GM18498 (cell line): ENCODE measurements at regions not wholly inside any gene's neighbourhood (a gene's known extent, or its start where the extent isn't known, plus 50 kb on each side); places are given as distances from the start of the nearest gene placed in this dataset.

Experiments used
- ATAC-seq: cut with Tn5 transposase; IDR thresholded peaks from one replicate; pipeline ENCODE4 v1.9.1; 2021; ENCODE audit warnings: mild to moderate bottlenecking, moderate library complexity; ENCODE audit not compliant: unreplicated experiment

- no peak for ATAC-seq
These were observed 262.6 kb downstream of the BUD13 start for GRCh38 chr11:116510166-116510565.

GRCh38 chr11:116509551-116509950, 263.2 kb downstream of the BUD13 start:
- ATAC-seq = no peak

- ATAC-seq = no peak
These were observed 264.7 kb downstream of the BUD13 start for GRCh38 chr11:116507849-116508695.

DNA sequence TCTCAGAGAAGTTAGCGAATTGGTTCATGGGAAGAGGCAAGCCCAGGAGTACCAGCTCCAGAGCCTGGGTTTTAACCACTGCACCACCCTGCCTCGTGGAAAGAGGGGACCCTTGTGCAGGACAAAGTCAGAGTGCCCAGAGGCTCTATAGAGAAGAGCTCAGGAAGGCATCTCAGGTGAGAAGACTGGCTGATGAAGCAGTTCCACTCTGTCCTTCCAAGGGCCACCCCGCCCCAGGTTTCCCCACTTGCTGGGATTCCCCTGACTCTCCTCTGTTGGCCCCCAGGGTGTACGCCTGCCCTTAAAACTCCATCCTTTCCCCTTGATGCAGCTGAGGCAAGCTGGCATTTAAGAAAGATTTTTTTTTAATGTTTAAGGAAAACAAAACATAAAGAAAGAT, 265.8 kb downstream of the BUD13 start:
- ATAC-seq = no peak

GRCh38 chr11:116506263-116506825, 266.4 kb downstream of the BUD13 start:
- no peak for ATAC-seq

DNA sequence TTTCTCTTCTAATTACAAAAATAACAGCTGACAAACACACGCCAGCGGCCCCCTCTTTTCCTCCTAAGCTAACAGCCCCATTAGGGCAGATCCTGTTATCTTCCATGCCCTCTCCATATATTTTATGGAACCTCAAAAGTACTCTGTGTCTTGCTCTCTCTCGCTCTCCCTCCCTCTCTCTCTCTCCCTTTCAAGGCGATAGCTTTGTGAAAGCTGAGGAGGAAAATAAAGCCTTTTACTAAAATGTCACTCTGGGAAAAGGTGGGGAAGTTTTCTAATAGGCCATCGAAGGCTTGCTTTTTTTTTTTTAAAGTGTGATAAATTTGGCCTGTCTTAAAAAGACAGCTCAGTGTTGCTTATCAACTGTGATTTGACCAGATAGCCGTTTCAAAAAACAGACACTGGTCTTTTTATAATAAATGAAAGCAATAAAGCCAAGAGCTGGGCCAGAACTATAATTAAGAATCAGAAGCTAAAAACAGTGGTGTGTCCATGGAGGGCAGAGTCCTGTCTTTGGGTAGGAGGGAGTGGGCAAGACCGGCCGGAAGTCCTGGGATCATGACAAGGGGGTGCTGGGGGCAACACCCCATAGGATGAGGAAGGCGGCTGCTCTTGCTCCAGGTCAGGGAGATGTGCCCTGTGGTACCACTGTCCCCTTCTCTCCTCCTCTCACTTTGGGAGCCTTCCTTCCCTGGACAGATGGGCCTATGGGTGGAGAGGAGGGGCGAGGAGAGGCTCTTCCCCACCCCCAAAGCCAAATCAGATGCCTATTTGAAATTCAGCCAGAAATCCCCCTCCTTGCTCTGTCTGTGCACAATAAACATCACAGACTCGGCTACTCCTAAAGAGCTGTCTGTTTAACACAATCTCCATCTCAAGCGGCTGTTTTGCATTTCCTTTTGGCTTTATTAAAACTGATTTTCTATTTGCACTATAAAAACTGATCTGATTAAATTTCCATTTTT, 267.2 kb downstream of the BUD13 start:
- no peak for ATAC-seq

GRCh38 chr11:116504541-116505297, 268.1 kb downstream of the BUD13 start:
- no peak for ATAC-seq

DNA sequence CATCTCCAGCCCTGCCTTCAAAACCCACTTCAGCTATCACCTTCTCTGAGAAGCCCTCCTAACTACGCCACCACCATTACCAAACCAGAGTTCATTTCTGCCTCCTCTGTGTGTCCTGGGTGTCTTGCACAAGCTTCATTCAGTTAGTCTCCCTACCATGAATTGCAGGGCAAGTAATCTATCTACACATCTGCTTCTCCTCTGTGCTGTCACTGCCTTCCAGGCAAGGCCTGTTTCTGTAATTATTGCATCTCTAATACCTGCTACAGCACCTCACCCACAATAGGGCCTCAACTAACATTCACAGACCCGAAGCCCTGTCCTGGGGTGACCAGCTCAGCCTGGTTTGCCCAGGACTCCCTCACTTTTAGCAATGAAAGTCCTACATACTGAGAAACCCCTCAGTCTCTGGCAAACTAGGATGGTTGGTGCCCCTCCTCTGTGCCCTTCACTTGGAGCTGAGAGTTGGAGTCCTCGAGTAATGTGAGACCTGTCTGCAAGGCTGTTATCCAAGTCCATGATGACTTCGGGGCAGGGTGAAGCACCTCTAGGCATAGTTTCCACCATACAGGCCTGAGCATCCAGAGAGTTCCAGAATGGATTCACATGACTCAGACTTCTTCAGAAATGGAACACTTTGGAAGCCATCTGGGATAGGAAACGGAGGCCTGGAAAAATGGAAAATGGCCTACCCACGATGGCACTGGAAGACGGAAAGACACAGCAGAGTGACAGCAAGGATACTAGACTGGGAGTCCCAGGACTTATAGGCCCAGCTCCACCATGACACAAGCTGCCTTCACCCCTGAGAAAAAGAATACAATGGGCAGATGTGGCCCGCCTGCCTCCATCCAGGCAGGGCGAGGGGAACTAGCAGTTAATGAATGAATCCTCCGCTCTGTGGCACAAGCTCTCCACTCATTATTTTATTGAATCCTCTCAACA, 269.3 kb downstream of the BUD13 start:
- no peak for ATAC-seq

GRCh38 chr11:116502641-116503061, 270.1 kb downstream of the BUD13 start:
- no peak for ATAC-seq

GRCh38 chr11:116501728-116502127, 271.1 kb downstream of the BUD13 start:
- no peak for ATAC-seq

DNA sequence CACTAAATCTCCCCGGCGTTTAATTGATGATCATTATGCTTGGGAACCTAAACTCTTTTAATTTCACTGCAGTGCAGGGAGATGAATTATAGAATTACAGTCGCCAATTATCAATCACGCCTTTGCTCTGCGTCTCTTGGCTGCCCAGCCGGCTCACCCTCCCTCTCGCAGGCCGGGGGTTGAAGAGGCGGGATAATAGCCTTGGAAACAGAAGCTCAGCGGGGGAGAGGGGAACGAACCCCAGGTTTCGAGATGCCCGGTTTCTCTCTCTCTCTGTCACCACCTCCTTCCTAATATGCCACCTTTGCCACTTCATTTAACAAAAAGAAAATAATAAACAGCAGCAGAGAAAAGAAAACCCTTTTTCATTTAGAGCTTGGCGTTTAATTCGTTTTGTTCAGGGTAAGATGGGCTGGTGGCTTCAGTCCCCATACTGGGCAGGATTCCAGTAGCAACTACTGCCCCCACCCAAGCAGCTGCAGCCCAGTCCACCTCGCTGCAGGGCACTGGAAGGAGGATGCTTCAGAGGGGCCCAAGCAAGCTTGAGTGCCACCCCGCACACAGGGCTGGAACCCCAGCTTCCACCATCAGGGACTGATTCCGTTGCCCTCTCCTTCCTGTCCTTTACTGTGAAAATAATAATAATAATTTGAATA, 271.7 kb downstream of the BUD13 start:
- ATAC-seq = no peak

GRCh38 chr11:116500026-116500946, 272.5 kb downstream of the BUD13 start:
- ATAC-seq = no peak

- no peak for ATAC-seq
These were observed 273.3 kb downstream of the BUD13 start for GRCh38 chr11:116499396-116500003.

GRCh38 chr11:116498161-116498560, 274.6 kb downstream of the BUD13 start:
- ATAC-seq = no peak

DNA sequence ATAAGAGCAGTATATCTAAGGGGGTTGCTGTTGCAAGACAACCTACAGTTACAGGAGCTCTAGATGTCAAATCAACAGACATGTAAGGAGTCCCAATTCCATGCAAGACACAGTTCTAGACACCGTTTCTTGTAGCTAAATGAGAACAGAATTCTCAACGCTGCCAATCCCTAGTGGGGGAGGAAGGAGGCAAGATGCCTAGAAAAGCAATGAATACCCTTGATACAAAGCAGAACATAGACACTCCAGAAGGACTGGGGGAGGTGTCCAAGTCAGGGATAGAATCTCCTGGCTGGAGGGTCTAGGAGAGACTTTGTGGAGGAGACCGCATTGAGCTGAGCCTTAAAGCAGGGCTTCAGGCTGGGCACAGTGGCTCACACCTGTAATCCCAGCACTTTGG, 280.2 kb downstream of the BUD13 start:
- no peak for ATAC-seq

DNA sequence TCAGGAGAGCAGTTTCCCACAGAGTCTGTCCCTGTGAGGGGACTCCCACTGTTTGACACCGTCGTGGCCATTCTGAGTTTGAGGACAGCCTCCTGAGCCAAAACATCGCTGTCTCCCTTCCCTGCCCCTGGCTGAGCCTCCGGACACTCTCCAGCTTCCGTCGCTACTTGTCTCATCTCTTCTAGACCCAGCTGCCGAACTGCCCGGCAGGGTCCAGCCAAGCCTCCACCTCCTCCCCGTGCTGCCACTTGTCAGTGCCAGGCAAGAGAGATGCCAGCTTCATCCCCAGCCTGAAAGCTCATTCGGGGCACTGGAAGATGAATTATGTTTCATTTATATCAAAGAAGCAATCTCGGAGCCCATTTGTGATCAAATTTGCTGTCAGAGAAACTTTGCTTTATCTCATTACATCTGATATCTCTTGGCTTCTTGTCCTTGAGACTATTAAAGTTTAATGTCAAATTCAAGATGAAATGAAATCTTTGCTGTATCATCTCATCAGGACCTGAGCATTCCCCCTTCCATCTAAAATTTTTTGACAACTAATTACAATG, 283.9 kb downstream of the BUD13 start:
- no peak for ATAC-seq

DNA sequence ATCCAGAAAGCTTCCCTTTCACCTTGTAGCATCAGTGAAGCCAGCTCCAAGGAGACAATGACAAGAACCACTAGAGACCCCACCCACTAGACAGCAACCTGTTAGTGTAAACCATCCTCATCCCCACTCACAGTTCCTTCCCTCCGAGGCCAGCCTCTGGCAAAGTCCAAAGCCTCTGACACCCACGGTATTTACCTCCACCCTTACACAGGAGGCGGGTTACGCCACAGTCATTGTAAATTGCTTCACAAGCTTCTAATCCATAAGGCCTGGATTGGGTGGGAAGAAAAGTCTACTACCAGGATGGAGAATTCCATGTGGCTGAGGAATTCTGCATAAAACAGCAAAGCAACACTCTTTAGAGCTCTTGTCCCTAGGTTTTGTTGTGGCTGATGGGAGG, 287.4 kb downstream of the BUD13 start:
- ATAC-seq = no peak
